AG04450 (cell line): ENCODE measurements at regions not wholly inside any gene's neighbourhood (a gene's known extent, or its start where the extent isn't known, plus 50 kb on each side); places are given as distances from the start of the nearest gene placed in this dataset.
"Not testable (repeated sequence)": the region's sequence is repeated elsewhere in the genome, so short reads cannot be mapped to it uniquely, and the experiment has no call there.

Experiments used
- CTCF ChIA-PET: fragments of 300-600, 350-600 bp; formaldehyde crosslinking; extraction: SDS; loops from one replicate; lab custom pipeline; 2022; ENCODE audit warnings: antibody characterized with exemption, inconsistent platforms; lab: Charles Lee
- POLR2A ChIA-PET: fragments of 350-600 bp; formaldehyde crosslinking; extraction: SDS; loops from one replicate; lab custom pipeline; 2021; ENCODE audit warnings: antibody characterized with exemption, inconsistent platforms; lab: Yijun Ruan, JAX
- DNase-seq: peaks from one replicate; pipeline ENCODE4 v3.0.0-alpha.2; 2011; ENCODE audit warnings: low read depth, low spot score
- H3K27ac ChIP-seq: one replicate; pipeline ENCODE4 v1.5.1; 2012; ENCODE audit warnings: low read depth, low read length, control low read depth
- H3K27me3 ChIP-seq: one replicate; pipeline ENCODE4 v1.6.0; 2012; ENCODE audit warnings: low read length; ENCODE audit not compliant: control insufficient read depth, insufficient read depth
- H3K4me3 ChIP-seq: 2 replicates; pipeline ENCODE4 v1.5.1; 2011; ENCODE audit warnings: mild to moderate bottlenecking, low read depth, low read length, control low read depth
- H3K9me3 ChIP-seq: 2 replicates; pipeline ENCODE4 v1.5.1; 2012; ENCODE audit warnings: low read length; ENCODE audit not compliant: control insufficient read depth, insufficient read depth
- CTCF ChIP-seq: IDR thresholded peaks from 2 replicates; pipeline ENCODE4 v1.5.1; 2011; ENCODE audit warnings: low read depth, low read length, control low read depth, inconsistent platforms

- POLR2A ChIA-PET: no interaction called here
- DNase-seq: no peak
- Histone ChIP-seq H3K4me3 (no peak overlapping the region), H3K27me3 (no peaks in the 10 kb centered on the region), H3K9me3 (no peaks in the 10 kb centered on the region), H3K27ac (no peak overlapping the region)
- CTCF ChIA-PET: interaction anchor here (0.6 kb wide), 1 partner anchor 1679 kb away, joined by 3 read pairs; no protein-coding TSS in a partner anchor
- TF ChIP-seq CTCF: no peak
These were observed 564.1 kb downstream of the GBE1 start for GRCh38 chr3:81197386-81197785.

- Histone ChIP-seq H3K9me3 (no peaks in the 10 kb centered on the region), H3K4me3 (no peak overlapping the region), H3K27ac (no peak overlapping the region), H3K27me3 (no peaks in the 10 kb centered on the region)
- POLR2A ChIA-PET: no interaction called here
- CTCF ChIA-PET: no interaction called here
- TF ChIP-seq CTCF: no peak
- no peak for DNase-seq
These were observed 566.0 kb downstream of the GBE1 start for GRCh38 chr3:81195478-81195877.

GRCh38 chr3:81186412-81186811, 575.0 kb downstream of the GBE1 start:
- ChIA-PET CTCF (no interaction called here), POLR2A (no interaction called here)
- TF ChIP-seq CTCF: no peak
- Histone ChIP-seq H3K9me3 (no peaks in the 10 kb centered on the region), H3K27me3 (no peaks in the 10 kb centered on the region), H3K4me3 (no peak overlapping the region), H3K27ac (no peak overlapping the region)
- no peak for DNase-seq

- H3K27ac ChIP-seq, DNase-seq, CTCF ChIA-PET, H3K4me3 ChIP-seq, H3K27me3 ChIP-seq, POLR2A ChIA-PET, H3K9me3 ChIP-seq: not testable (repeated sequence)
These were observed 579.2 kb downstream of the GBE1 start for GRCh38 chr3:81182086-81182875.

GRCh38 chr3:81173514-81173913, 587.9 kb downstream of the GBE1 start:
- 0 out of 2 replicates have a peak, but pooled peaks have one; percentile 8 for TF ChIP-seq CTCF
- ChIA-PET CTCF (no interaction called here), POLR2A (no interaction called here)
- Histone ChIP-seq H3K4me3 (no peak overlapping the region), H3K9me3 (no peaks in the 10 kb centered on the region), H3K27me3 (no peaks in the 10 kb centered on the region), H3K27ac (no peak overlapping the region)
- no peak for DNase-seq
